GM12873 (cell line): ENCODE measurements at regions not wholly inside any gene's neighbourhood (a gene's known extent, or its start where the extent isn't known, plus 50 kb on each side); places are given as distances from the start of the nearest gene placed in this dataset.
A peak's percentile ranks its signal among the peaks of the same experiment; 100 is the strongest.

Experiments
- TF ChIP-seq, protein P1 (sequence below): IDR thresholded peaks from 2 replicates; pipeline ENCODE4 v1.5.1; 2012; ENCODE audit warnings: low read depth, mild to moderate bottlenecking, moderate library complexity, low read length, control low read depth; ENCODE audit not compliant: insufficient read depth; ENCODE audit errors: missing control alignments

DNA sequence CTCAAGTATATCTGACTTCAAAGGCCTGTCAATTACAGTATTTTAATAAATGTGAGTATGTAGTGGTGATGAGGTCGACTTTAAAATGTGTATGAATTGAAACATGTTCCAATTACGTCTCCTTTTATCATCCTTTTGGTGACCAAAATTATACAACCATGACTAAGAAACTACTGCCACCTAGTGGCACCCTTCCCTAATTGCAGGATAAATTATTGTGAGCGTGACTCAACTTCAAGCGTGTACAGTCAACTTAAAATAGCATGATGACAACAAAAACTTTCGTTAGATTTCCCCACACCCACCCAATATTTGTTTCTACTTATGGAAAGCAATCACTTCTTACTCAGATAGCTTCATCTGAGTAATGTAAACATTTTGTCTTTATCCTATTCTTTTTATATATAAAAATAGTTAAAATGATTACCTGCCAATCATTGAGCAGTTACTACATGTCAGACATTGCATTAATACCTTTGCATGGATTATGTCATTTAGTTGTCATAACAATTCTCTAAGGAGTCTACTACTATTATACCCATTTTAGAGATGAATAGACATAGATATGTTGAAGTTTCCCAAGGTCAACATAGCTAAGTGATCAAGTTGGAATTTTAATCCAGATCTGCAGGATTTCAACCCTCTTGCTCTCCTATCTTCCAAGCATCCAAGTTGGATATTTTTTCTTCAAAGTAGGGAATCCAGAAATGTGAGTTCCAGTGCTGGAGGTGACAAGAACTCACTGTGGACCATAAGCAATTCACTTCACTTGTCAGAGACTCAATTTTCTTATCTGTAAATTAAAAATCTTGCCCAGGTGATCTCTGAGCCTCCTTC is 106.0 kb downstream of the MEX3B start:
- TF ChIP-seq, protein P1, sequence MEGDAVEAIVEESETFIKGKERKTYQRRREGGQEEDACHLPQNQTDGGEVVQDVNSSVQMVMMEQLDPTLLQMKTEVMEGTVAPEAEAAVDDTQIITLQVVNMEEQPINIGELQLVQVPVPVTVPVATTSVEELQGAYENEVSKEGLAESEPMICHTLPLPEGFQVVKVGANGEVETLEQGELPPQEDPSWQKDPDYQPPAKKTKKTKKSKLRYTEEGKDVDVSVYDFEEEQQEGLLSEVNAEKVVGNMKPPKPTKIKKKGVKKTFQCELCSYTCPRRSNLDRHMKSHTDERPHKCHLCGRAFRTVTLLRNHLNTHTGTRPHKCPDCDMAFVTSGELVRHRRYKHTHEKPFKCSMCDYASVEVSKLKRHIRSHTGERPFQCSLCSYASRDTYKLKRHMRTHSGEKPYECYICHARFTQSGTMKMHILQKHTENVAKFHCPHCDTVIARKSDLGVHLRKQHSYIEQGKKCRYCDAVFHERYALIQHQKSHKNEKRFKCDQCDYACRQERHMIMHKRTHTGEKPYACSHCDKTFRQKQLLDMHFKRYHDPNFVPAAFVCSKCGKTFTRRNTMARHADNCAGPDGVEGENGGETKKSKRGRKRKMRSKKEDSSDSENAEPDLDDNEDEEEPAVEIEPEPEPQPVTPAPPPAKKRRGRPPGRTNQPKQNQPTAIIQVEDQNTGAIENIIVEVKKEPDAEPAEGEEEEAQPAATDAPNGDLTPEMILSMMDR: peak; percentile 69

DNA sequence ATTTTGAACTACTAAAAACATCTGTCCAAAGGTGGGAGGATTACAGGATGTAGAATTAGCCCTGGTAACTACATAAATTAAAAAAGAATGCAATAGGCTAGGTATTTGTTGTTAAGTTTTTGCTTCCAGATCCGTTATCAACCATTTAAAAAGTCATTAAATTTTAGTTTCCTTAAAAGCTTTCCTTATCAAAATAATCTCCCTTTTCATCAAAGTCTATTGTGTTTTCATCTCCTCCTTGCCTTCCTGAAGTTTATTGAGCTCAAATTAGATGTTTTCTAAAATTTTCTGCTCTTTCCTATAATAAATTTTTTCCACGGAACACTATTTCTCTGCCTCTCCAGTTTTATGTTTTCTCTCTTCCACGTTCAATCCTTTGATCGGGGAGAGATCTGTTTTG is 108.6 kb downstream of the MEX3B start:
- TF ChIP-seq, protein P1: no peak

DNA sequence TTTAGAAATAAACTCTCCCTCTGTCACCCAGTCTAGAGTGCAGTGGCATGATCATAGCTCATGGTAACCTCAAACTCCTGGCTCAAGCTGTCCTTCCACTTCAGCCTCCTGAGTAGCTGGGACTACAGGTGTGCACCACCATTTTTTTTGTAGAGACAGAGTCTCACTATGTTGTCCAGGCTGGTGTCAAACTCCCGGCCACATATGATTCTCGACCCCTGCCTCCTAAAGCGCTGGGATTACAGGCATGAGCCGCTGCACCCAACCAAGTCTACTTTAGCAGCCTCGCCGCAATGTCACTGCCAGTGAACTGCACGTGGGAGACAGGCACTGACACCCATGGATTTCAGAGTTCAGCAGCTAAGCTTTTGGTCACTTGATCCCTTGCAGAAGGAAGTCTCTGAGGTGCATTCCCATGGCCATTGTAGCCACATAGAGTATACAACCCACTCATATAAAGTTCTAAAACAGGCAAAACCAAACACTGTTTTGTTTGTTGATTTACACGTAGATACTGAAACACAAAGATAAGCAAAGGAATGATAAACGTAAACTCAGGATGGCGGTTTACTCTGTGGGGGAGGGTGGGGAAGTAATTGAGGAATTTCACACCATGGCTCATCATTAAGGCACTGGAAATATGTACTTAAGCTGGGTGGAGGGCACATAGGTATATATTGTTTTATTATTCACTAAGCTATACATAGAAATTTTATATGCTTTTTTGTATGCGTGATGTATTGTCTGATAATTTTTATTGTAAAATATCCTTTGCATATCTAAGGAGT is 115.0 kb downstream of the MEX3B start:
- TF ChIP-seq, protein P1: no peak

DNA sequence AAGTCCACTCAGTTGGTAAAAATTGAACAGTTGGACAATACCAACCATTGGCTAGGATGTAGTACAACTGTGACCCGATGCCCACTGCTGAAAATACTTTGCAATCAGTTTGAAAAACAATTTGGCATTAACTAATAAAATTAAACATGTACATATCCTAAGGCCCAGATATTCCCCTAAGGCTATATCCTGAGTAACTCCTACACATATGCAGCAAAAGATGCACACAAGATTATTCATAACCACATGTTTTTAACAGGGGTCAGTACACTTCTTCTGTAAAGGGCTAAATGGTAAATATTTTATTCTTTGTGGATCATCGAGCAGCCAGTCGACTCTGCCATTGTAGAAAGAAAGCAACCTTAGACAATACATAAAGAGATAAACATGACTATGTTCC is 116.3 kb downstream of the MEX3B start:
- TF ChIP-seq, protein P1: no peak

DNA sequence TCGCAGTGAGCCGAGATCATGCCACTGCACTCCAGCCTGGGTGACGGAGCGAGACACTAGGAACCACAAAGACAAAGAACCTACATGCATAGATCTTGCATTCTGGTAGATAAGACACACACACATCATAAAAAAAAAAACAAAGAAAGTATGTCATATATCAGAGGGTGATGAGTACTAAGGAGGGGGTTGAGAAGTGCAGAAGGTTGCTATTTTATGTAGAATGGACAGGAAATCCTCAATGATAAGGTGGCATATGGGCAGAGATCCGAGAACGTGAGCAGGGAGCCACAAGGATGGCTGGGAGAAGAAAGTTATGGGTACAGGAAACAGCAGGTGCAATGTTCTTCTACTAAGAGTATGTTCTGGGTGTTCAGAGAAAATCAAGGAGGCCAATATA is 118.8 kb downstream of the MEX3B start:
- TF ChIP-seq, protein P1: no peak

DNA sequence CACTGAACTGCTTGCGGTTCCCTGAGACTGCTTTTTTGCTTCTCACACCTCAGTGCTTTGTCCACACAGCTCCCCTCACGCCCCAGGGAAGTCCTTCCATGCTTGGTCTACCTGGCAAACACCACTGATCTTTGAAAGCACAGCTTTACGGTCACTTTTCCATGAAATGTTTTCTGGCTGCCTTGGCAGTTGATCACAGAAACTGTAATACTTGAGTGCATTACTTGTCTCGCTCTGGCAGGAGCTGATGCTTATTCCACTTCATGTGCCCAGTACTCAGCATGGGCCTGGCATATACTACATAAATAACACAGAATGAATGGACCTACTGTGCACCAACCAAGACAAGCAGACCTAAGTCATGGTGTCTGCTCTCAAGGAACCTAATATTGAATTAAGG is 121.1 kb downstream of the MEX3B start:
- TF ChIP-seq, protein P1: no peak
